IMR-90 (cell line): ENCODE measurements at regions not wholly inside any gene's neighbourhood (a gene's known extent, or its start where the extent isn't known, plus 50 kb on each side); places are given as distances from the start of the nearest gene placed in this dataset.

Experiments used
- BHLHE40 ChIP-seq: fragments of 150-350 bp; IDR thresholded peaks from 2 replicates; pipeline ENCODE4 v1.6.1; 2016; ENCODE audit warnings: mild to moderate bottlenecking, low read depth, low read length
- CEBPB ChIP-seq: IDR thresholded peaks from 2 replicates; pipeline ENCODE4 v1.6.1; 2012; ENCODE audit warnings: low read depth, low read length, improper control_type of control experiment
- CHD1 ChIP-seq: IDR thresholded peaks from 2 replicates; pipeline ENCODE4 v1.6.1; 2012; ENCODE audit warnings: low read depth, low read length, improper control_type of control experiment
- ELK1 ChIP-seq: fragments of 150-350 bp; IDR thresholded peaks from 2 replicates; pipeline ENCODE4 v1.6.1; 2016; ENCODE audit warnings: low read depth, mild to moderate bottlenecking, low read length, moderate library complexity, borderline replicate concordance
- MAFK ChIP-seq: IDR thresholded peaks from 2 replicates; pipeline ENCODE4 v1.6.1; 2012; ENCODE audit warnings: low read depth, low read length, improper control_type of control experiment
- MAZ ChIP-seq: IDR thresholded peaks from 2 replicates; pipeline ENCODE4 v1.6.1; 2012; ENCODE audit warnings: low read depth, mild to moderate bottlenecking, low read length, improper control_type of control experiment, moderate library complexity, borderline replicate concordance
- MXI1 ChIP-seq: IDR thresholded peaks from 2 replicates; pipeline ENCODE4 v1.6.1; 2012; ENCODE audit warnings: low read depth, mild to moderate bottlenecking, low read length, moderate library complexity, borderline replicate concordance
- POLR2A ChIP-seq: IDR thresholded peaks from 2 replicates; pipeline ENCODE4 v1.6.1; 2012; ENCODE audit warnings: mild to moderate bottlenecking, low read depth, low read length
- RAD21 ChIP-seq: IDR thresholded peaks from 2 replicates; pipeline ENCODE4 v1.6.1; 2012; ENCODE audit warnings: low read length, improper control_type of control experiment
- RCOR1 ChIP-seq: IDR thresholded peaks from 2 replicates; pipeline ENCODE4 v1.6.1; 2012; ENCODE audit warnings: mild to moderate bottlenecking, low read length, improper control_type of control experiment; ENCODE audit not compliant: insufficient replicate concordance
- RFX5 ChIP-seq: IDR thresholded peaks from 2 replicates; pipeline ENCODE4 v1.8.0; 2012; ENCODE audit warnings: low read depth, mild to moderate bottlenecking, low read length, moderate library complexity
- SMC3 ChIP-seq: fragments of 150-350 bp; IDR thresholded peaks from 2 replicates; pipeline ENCODE4 v1.6.1; 2016; ENCODE audit warnings: low read depth, mild to moderate bottlenecking, antibody characterized with exemption, low read length, moderate library complexity
- USF2 ChIP-seq: fragments of 150-350 bp; IDR thresholded peaks from 2 replicates; pipeline ENCODE4 v1.6.1; 2017; ENCODE audit warnings: mild to moderate bottlenecking, antibody characterized with exemption, low read length, low read depth
- TF ChIP-seq, protein P1 (sequence below): conservative IDR thresholded peaks from 2 replicates; pipeline ENCODE4 v1.5.1; 2012; ENCODE audit warnings: mild to moderate bottlenecking, low read depth, low read length, improper control_type of control experiment

GRCh38 chr9:89956907-89957306 lies 352.1 kb downstream of the GADD45G start:
- TF ChIP-seq, protein P1, sequence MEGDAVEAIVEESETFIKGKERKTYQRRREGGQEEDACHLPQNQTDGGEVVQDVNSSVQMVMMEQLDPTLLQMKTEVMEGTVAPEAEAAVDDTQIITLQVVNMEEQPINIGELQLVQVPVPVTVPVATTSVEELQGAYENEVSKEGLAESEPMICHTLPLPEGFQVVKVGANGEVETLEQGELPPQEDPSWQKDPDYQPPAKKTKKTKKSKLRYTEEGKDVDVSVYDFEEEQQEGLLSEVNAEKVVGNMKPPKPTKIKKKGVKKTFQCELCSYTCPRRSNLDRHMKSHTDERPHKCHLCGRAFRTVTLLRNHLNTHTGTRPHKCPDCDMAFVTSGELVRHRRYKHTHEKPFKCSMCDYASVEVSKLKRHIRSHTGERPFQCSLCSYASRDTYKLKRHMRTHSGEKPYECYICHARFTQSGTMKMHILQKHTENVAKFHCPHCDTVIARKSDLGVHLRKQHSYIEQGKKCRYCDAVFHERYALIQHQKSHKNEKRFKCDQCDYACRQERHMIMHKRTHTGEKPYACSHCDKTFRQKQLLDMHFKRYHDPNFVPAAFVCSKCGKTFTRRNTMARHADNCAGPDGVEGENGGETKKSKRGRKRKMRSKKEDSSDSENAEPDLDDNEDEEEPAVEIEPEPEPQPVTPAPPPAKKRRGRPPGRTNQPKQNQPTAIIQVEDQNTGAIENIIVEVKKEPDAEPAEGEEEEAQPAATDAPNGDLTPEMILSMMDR = no peak
- TF ChIP-seq MAFK (no peak), USF2 (no peak), RCOR1 (no peak), POLR2A (no peak), ELK1 (no peak), CEBPB (no peak), RFX5 (no peak), CHD1 (no peak), BHLHE40 (no peak), MAZ (no peak), MXI1 (no peak), RAD21 (no peak), SMC3 (no peak)
